ENCODE measurements at regions not wholly inside any gene's neighbourhood (a gene's known extent, or its start where the extent isn't known, plus 50 kb on each side); places are given as distances from the start of the nearest gene placed in this dataset.

- H3K4me2 ChIP-seq (replicated peaks; ENCODE audit: low read depth, low read length, poor library complexity, severe bottlenecking): no peak overlapping the region
- no peaks in the 10 kb centered on the region for H3K4me1 Mint-ChIP-seq
Measured at GRCh38 chr22:48849219-48849912, 978.3 kb downstream of the BRD1 start.

GRCh38 chr22:48846200-48846599, 981.5 kb downstream of the BRD1 start:
- CTCF ChIA-PET: no interaction called here
- no CpG with 5 or more reads among the region's 5 CpGs for WGBS (ENCODE audit: insufficient coverage)
- H3K27me3 Mint-ChIP-seq: peaks cover 2% of the 10 kb centered on the region

More at GRCh38 chr22:48849219-48849912, 978.3 kb downstream of the BRD1 start:
- 85% methylated on average over 8 of the region's 8 CpGs for WGBS (ENCODE audit: insufficient coverage)
- intact Hi-C loops (cut with micrococcal nuclease): no loop called here
- H3K27me3 ChIP-seq (replicated peaks in 1 of 4; ENCODE audit: control extremely low read depth in 1 of 4, control insufficient read depth in 3 of 4, insufficient read depth in 4 of 4, low read length in 3 of 4): no peaks in the 10 kb centered on the region
- no peak for ATAC-seq (ENCODE audit: low read depth)
- H3K9ac ChIP-seq (ENCODE audit: low read length): no peak overlapping the region
- DNase-seq: no peak
- no peaks in the 10 kb centered on the region for H4K20me1 ChIP-seq (ENCODE audit: control insufficient read depth, insufficient read depth, low read length, poor library complexity, severe bottlenecking)
- Mint-ChIP-seq H3K27me3 (no peaks in the 10 kb centered on the region), H3K4me3 (no peak overlapping the region), H3K9me3 (ENCODE audit: insufficient read depth) (no peaks in the 10 kb centered on the region), H3K27ac (no peak overlapping the region)
- TF ChIP-seq CTCF (IDR thresholded peaks at IDR 0.05) (no peak), EZH2 (IDR thresholded peaks at IDR 0.05; ENCODE audit: borderline replicate concordance, insufficient read depth, low read depth, low read length, poor library complexity, severe bottlenecking) (no peak)
- H3K4me1 ChIP-seq (ENCODE audit: control insufficient read depth in 2 of 2, insufficient read depth in 2 of 2, low read length in 2 of 2): no peaks in the 10 kb centered on the region
- no peak overlapping the region for H3K27ac ChIP-seq (ENCODE audit: low read length in 2 of 2)
- no peaks in the 10 kb centered on the region for H3K79me2 ChIP-seq (ENCODE audit: control insufficient read depth, insufficient read depth, low read length)
- H3K4me3 ChIP-seq (ENCODE audit: control extremely low read depth in 1 of 5, extremely low read depth in 1 of 5, insufficient read depth in 1 of 5, low read depth in 2 of 5, low read length in 4 of 5): no peak overlapping the region
- CTCF ChIA-PET: no interaction called here
- peaks cover 0 to 5% (median 0%) of the 10 kb centered on the region in 3 donors for H3K9me3 ChIP-seq (ENCODE audit: control extremely low read depth in 1 of 3, control insufficient read depth in 2 of 3, insufficient read depth in 1 of 3, low read length in 2 of 3)
- H3K36me3 ChIP-seq (replicated peaks in 1 of 2; ENCODE audit: control extremely low read depth in 1 of 2, control insufficient read depth in 1 of 2, extremely low read depth in 1 of 2, insufficient read depth in 2 of 2, low read length in 1 of 2): no peaks in the 10 kb centered on the region
- POLR2A ChIA-PET: no interaction called here
- no peak overlapping the region for H2AFZ ChIP-seq (ENCODE audit: insufficient read depth, low read depth, low read length, poor library complexity, severe bottlenecking)

More at GRCh38 chr22:48846200-48846599, 981.5 kb downstream of the BRD1 start:
- Mint-ChIP-seq H3K4me1 (no peaks in the 10 kb centered on the region), H3K4me3 (no peak overlapping the region), H3K27ac (no peak overlapping the region), H3K9me3 (ENCODE audit: insufficient read depth) (no peaks in the 10 kb centered on the region)
- H3K27me3 ChIP-seq (replicated peaks in 1 of 4; ENCODE audit: control extremely low read depth in 1 of 4, control insufficient read depth in 3 of 4, insufficient read depth in 4 of 4, low read length in 3 of 4): no peaks in the 10 kb centered on the region
- H4K20me1 ChIP-seq (ENCODE audit: control insufficient read depth, insufficient read depth, low read length, poor library complexity, severe bottlenecking): no peaks in the 10 kb centered on the region
- intact Hi-C loops (cut with micrococcal nuclease): no loop called here
- H3K79me2 ChIP-seq (ENCODE audit: control insufficient read depth, insufficient read depth, low read length): no peaks in the 10 kb centered on the region
- H3K9me3 ChIP-seq (ENCODE audit: control extremely low read depth in 1 of 3, control insufficient read depth in 2 of 3, insufficient read depth in 1 of 3, low read length in 2 of 3): peaks cover 0 to 19% (median 0%) of the 10 kb centered on the region in 3 donors
- no peak overlapping the region for H3K27ac ChIP-seq (ENCODE audit: low read length in 2 of 2)
- POLR2A ChIA-PET: no interaction called here
- ATAC-seq (ENCODE audit: low read depth): no peak
- no peaks in the 10 kb centered on the region for H3K4me1 ChIP-seq (ENCODE audit: control insufficient read depth in 2 of 2, insufficient read depth in 2 of 2, low read length in 2 of 2)
- H3K4me3 ChIP-seq (ENCODE audit: control extremely low read depth in 1 of 5, extremely low read depth in 1 of 5, insufficient read depth in 1 of 5, low read depth in 2 of 5, low read length in 4 of 5): no peak overlapping the region
- DNase-seq: no peak
- H2AFZ ChIP-seq (ENCODE audit: insufficient read depth, low read depth, low read length, poor library complexity, severe bottlenecking): no peak overlapping the region
- H3K36me3 ChIP-seq (replicated peaks in 1 of 2; ENCODE audit: control extremely low read depth in 1 of 2, control insufficient read depth in 1 of 2, extremely low read depth in 1 of 2, insufficient read depth in 2 of 2, low read length in 1 of 2): no peaks in the 10 kb centered on the region
- H3K4me2 ChIP-seq (replicated peaks; ENCODE audit: low read depth, low read length, poor library complexity, severe bottlenecking): no peak overlapping the region
- H3K9ac ChIP-seq (ENCODE audit: low read length): no peak overlapping the region
- TF ChIP-seq CTCF (IDR thresholded peaks at IDR 0.05): no peak
- no peak for TF ChIP-seq EZH2 (IDR thresholded peaks at IDR 0.05; ENCODE audit: borderline replicate concordance, insufficient read depth, low read depth, low read length, poor library complexity, severe bottlenecking)
